ENCODE measurements at regions not wholly inside any gene's neighbourhood (a gene's known extent, or its start where the extent isn't known, plus 50 kb on each side); places are given as distances from the start of the nearest gene placed in this dataset.
A peak's percentile ranks its signal among the peaks of the same experiment; 100 is the strongest.

GRCh38 chr4:126086041-126086440 is 771.3 kb downstream of the FAT4 start:
- Histone ChIP-seq H3K4me1 (ENCODE audit: control insufficient read depth, insufficient read depth, low read length) (no peaks in the 10 kb centered on the region), H3K4me3 (ENCODE audit: low read length) (no peak overlapping the region), H3K36me3 (ENCODE audit: control insufficient read depth, insufficient read depth, low read length) (no peaks in the 10 kb centered on the region), H3K27ac (ENCODE audit: low read length) (no peak overlapping the region), H3K27me3 (ENCODE audit: control insufficient read depth, insufficient read depth, low read length) (no peaks in the 10 kb centered on the region), H3K9me3 (replicated peaks; ENCODE audit: control insufficient read depth, low read depth, low read length) (no peaks in the 10 kb centered on the region)
- WGBS (ENCODE audit: insufficient coverage): no CpG with 5 or more reads among the region's 2 CpGs
- DNase-seq: no peak

GRCh38 chr4:126087101-126087500 is 772.3 kb downstream of the FAT4 start:
- Histone ChIP-seq H3K27ac (ENCODE audit: low read length) (no peak overlapping the region), H3K9me3 (replicated peaks; ENCODE audit: control insufficient read depth, low read depth, low read length) (no peaks in the 10 kb centered on the region), H3K36me3 (ENCODE audit: control insufficient read depth, insufficient read depth, low read length) (no peaks in the 10 kb centered on the region), H3K27me3 (ENCODE audit: control insufficient read depth, insufficient read depth, low read length) (no peaks in the 10 kb centered on the region), H3K4me1 (ENCODE audit: control insufficient read depth, insufficient read depth, low read length) (no peaks in the 10 kb centered on the region), H3K4me3 (ENCODE audit: low read length) (no peak overlapping the region)
- peak; percentile 80 for DNase-seq

GRCh38 chr4:126097155-126097799 is 782.5 kb downstream of the FAT4 start:
- DNase-seq: no peak
- no peaks in the 10 kb centered on the region for H3K27me3 ChIP-seq (ENCODE audit: control insufficient read depth, insufficient read depth, low read length)
- no peaks in the 10 kb centered on the region for H3K9me3 ChIP-seq (replicated peaks; ENCODE audit: control insufficient read depth, low read depth, low read length)
- 83% methylated on average over 1 of the region's 4 CpGs for WGBS (ENCODE audit: insufficient coverage)
- H3K36me3 ChIP-seq (ENCODE audit: control insufficient read depth, insufficient read depth, low read length): no peaks in the 10 kb centered on the region
- no peaks in the 10 kb centered on the region for H3K4me1 ChIP-seq (ENCODE audit: control insufficient read depth, insufficient read depth, low read length)
- no peak overlapping the region for H3K4me3 ChIP-seq (ENCODE audit: low read length)
- no peak overlapping the region for H3K27ac ChIP-seq (ENCODE audit: low read length)

- no peak for DNase-seq
- Histone ChIP-seq H3K4me1 (ENCODE audit: control insufficient read depth, insufficient read depth, low read length) (no peaks in the 10 kb centered on the region), H3K36me3 (ENCODE audit: control insufficient read depth, insufficient read depth, low read length) (no peaks in the 10 kb centered on the region), H3K27ac (ENCODE audit: low read length) (no peak overlapping the region), H3K9me3 (replicated peaks; ENCODE audit: control insufficient read depth, low read depth, low read length) (no peaks in the 10 kb centered on the region), H3K4me3 (ENCODE audit: low read length) (no peak overlapping the region), H3K27me3 (ENCODE audit: control insufficient read depth, insufficient read depth, low read length) (no peaks in the 10 kb centered on the region)
- WGBS (ENCODE audit: insufficient coverage): 100% methylated on average over 3 of the region's 8 CpGs
Measured at GRCh38 chr4:126106658-126107057, 791.9 kb downstream of the FAT4 start.

- Histone ChIP-seq H3K4me1 (ENCODE audit: control insufficient read depth, insufficient read depth, low read length) (no peaks in the 10 kb centered on the region), H3K4me3 (ENCODE audit: low read length) (no peak overlapping the region), H3K36me3 (ENCODE audit: control insufficient read depth, insufficient read depth, low read length) (no peaks in the 10 kb centered on the region), H3K9me3 (replicated peaks; ENCODE audit: control insufficient read depth, low read depth, low read length) (no peaks in the 10 kb centered on the region), H3K27me3 (ENCODE audit: control insufficient read depth, insufficient read depth, low read length) (no peaks in the 10 kb centered on the region), H3K27ac (ENCODE audit: low read length) (no peak overlapping the region)
- no CpG with 5 or more reads among the region's 2 CpGs for WGBS (ENCODE audit: insufficient coverage)
- DNase-seq: no peak
Measured at GRCh38 chr4:126109836-126110235, 795.1 kb downstream of the FAT4 start.

- Histone ChIP-seq H3K9me3 (replicated peaks; ENCODE audit: control insufficient read depth, low read depth, low read length) (no peaks in the 10 kb centered on the region), H3K27ac (ENCODE audit: low read length) (no peak overlapping the region), H3K4me1 (ENCODE audit: control insufficient read depth, insufficient read depth, low read length) (no peaks in the 10 kb centered on the region), H3K27me3 (ENCODE audit: control insufficient read depth, insufficient read depth, low read length) (no peaks in the 10 kb centered on the region), H3K4me3 (ENCODE audit: low read length) (no peak overlapping the region), H3K36me3 (ENCODE audit: control insufficient read depth, insufficient read depth, low read length) (no peaks in the 10 kb centered on the region)
- no CpG with 5 or more reads among the region's 1 CpG for WGBS (ENCODE audit: insufficient coverage)
- no peak for DNase-seq
Measured at GRCh38 chr4:126113058-126113457, 798.3 kb downstream of the FAT4 start.

GRCh38 chr4:126123611-126124325 is 809.0 kb downstream of the FAT4 start:
- no CpG with 5 or more reads among the region's 1 CpG for WGBS (ENCODE audit: insufficient coverage)
- no peaks in the 10 kb centered on the region for H3K4me1 ChIP-seq (ENCODE audit: control insufficient read depth, insufficient read depth, low read length)
- no peaks in the 10 kb centered on the region for H3K9me3 ChIP-seq (replicated peaks; ENCODE audit: control insufficient read depth, low read depth, low read length)
- no peaks in the 10 kb centered on the region for H3K27me3 ChIP-seq (ENCODE audit: control insufficient read depth, insufficient read depth, low read length)
- H3K27ac ChIP-seq (ENCODE audit: low read length): no peak overlapping the region
- H3K4me3 ChIP-seq (ENCODE audit: low read length): no peak overlapping the region
- peak; percentile 37 for DNase-seq
- no peaks in the 10 kb centered on the region for H3K36me3 ChIP-seq (ENCODE audit: control insufficient read depth, insufficient read depth, low read length)

- peak; percentile 4 for DNase-seq
- no peak overlapping the region for H3K27ac ChIP-seq (ENCODE audit: low read length)
- H3K4me1 ChIP-seq (ENCODE audit: control insufficient read depth, insufficient read depth, low read length): no peaks in the 10 kb centered on the region
- no peaks in the 10 kb centered on the region for H3K9me3 ChIP-seq (replicated peaks; ENCODE audit: control insufficient read depth, low read depth, low read length)
- H3K4me3 ChIP-seq (ENCODE audit: low read length): no peak overlapping the region
- no peaks in the 10 kb centered on the region for H3K27me3 ChIP-seq (ENCODE audit: control insufficient read depth, insufficient read depth, low read length)
- no CpG with 5 or more reads among the region's 1 CpG for WGBS (ENCODE audit: insufficient coverage)
- H3K36me3 ChIP-seq (ENCODE audit: control insufficient read depth, insufficient read depth, low read length): no peaks in the 10 kb centered on the region
Measured at GRCh38 chr4:126124818-126125217, 810.1 kb downstream of the FAT4 start.

- peaks cover 2% of the 10 kb centered on the region for H3K9me3 ChIP-seq (replicated peaks; ENCODE audit: control insufficient read depth, low read depth, low read length)
- no peak for DNase-seq
- no peaks in the 10 kb centered on the region for H3K36me3 ChIP-seq (ENCODE audit: control insufficient read depth, insufficient read depth, low read length)
- no peaks in the 10 kb centered on the region for H3K27me3 ChIP-seq (ENCODE audit: control insufficient read depth, insufficient read depth, low read length)
- no peak overlapping the region for H3K4me3 ChIP-seq (ENCODE audit: low read length)
- no peak overlapping the region for H3K27ac ChIP-seq (ENCODE audit: low read length)
- no peaks in the 10 kb centered on the region for H3K4me1 ChIP-seq (ENCODE audit: control insufficient read depth, insufficient read depth, low read length)
Measured at GRCh38 chr4:126130215-126130614, 815.5 kb downstream of the FAT4 start.

- Histone ChIP-seq H3K27ac (ENCODE audit: low read length) (no peak overlapping the region), H3K27me3 (ENCODE audit: control insufficient read depth, insufficient read depth, low read length) (no peaks in the 10 kb centered on the region), H3K4me3 (ENCODE audit: low read length) (no peak overlapping the region), H3K36me3 (ENCODE audit: control insufficient read depth, insufficient read depth, low read length) (no peaks in the 10 kb centered on the region), H3K9me3 (replicated peaks; ENCODE audit: control insufficient read depth, low read depth, low read length) (peaks cover 2% of the 10 kb centered on the region), H3K4me1 (ENCODE audit: control insufficient read depth, insufficient read depth, low read length) (no peaks in the 10 kb centered on the region)
- DNase-seq: peak; percentile 10
- WGBS (ENCODE audit: insufficient coverage): no CpG with 5 or more reads among the region's 5 CpGs
Measured at GRCh38 chr4:126136922-126137781, 822.4 kb downstream of the FAT4 start.
